Endometrium (tissue), 2 donors: ENCODE measurements at regions not wholly inside any gene's neighbourhood (a gene's known extent, or its start where the extent isn't known, plus 50 kb on each side); places are given as distances from the start of the nearest gene placed in this dataset.

Experiments
- FAIRE-seq: peaks from 2 replicates; lab custom pipeline; 2012; peaks lifted over from hg19 to GRCh38; lab: Jason Lieb, UNC
- donor health status: control.
- donor health status: control.

GRCh38 chr19:28405346-28405742 is 807.6 kb downstream of the UQCRFS1 start:
- no peak for FAIRE-seq

GRCh38 chr19:28404472-28404871 is 808.5 kb downstream of the UQCRFS1 start:
- FAIRE-seq: no peak

GRCh38 chr19:28403690-28404089 is 809.3 kb downstream of the UQCRFS1 start:
- FAIRE-seq: no peak

DNA sequence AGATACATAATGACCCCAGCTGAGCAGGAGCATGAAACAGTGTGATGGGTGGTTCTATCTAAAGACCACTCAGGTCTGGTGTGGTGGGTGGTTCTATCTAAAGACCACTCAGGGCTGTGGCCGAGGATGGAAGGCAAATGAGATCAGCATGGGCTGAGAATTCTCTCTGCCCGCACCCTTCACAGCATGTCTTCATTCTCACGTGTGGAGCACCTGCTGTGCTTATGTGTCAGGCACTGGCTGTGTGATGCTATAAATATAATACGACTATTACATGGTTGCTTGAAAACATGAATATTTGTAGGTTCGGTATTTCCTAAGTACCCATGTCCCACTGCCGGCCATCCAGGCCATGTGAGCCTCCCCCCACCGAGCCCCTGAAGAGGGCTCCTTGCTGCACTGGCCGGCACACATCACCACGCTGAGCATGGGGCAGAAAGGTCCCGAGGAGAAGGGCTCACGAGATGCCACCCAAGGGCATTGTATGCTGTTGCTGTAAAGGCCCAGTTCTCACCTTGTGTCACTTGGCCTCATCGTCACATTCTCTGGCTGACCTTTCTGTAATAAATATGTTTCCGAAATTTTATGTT is 810.2 kb downstream of the UQCRFS1 start:
- no peak for FAIRE-seq

DNA sequence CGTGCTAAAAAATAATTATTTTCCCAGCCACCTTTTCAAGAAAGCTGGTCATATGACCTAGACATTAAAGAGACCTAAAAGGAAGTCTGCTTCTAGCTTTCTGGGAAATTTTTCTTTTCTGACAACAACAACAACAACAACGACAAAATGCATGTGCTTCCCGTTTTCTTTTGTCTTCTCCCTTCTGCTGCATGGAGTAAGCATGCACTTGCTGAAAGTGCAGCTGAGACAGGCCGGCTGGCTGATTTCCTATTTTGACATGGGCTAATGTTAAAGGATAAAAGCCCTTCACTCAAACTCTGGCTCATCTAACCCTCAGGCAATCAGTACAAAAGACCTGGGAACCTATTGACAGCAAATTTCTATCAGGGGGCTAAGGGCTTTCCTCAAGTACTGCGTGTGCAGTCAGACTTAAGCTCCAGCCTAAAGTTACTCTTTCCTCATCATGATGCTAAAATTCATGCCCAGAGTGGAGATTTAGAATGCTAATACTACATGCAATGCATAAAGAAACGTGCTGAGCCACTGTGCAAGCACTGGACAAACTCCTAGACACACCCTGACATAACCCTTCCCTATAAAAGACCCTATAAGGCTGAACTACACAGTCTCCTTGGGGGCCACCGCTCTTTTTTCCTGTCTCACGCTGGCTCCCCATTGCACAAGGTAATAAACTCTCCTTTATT is 811.1 kb downstream of the UQCRFS1 start:
- FAIRE-seq: no peak

GRCh38 chr19:28400953-28401671 is 811.8 kb downstream of the UQCRFS1 start:
- no peak for FAIRE-seq

DNA sequence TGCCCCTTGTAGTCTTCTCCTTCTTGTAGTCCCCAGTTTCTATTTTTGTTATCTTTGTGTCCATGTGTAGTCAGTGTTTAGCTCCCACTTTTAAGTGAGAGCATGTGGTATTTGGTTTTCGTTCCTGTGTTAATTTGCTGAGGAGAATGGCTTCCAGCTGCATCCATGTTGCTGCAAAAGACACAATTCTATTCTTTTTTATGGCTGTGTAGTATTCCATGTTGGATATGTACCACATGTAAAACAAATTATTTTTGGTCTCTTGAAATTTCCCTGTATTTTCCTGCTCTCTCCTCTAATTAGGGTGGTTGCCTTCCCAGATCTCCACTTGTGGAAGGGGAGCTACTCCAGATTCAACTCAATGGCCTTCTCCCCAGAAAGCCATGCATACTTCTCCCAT is 813.8 kb downstream of the UQCRFS1 start:
- FAIRE-seq: no peak

DNA sequence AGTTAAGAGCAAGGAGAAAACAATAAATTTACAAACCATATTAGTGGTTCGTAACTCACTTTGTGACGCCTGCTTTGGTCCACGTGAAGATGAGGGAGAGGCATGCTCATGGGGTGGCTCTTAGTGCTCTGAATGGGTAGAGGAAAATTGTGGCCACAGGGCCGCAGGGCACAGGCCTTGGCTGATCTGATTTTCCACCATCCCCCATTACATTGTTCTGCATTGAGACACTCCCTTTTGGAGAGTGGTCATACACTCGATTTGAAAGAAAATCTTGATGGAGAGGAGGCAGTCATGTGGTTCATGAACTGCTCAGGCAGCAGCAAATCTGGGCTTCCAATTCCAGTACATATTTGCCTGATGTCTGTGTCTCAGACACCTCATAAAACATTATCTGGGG is 815.2 kb downstream of the UQCRFS1 start:
- FAIRE-seq: no peak

GRCh38 chr19:28397306-28397705 is 815.6 kb downstream of the UQCRFS1 start:
- FAIRE-seq: no peak

DNA sequence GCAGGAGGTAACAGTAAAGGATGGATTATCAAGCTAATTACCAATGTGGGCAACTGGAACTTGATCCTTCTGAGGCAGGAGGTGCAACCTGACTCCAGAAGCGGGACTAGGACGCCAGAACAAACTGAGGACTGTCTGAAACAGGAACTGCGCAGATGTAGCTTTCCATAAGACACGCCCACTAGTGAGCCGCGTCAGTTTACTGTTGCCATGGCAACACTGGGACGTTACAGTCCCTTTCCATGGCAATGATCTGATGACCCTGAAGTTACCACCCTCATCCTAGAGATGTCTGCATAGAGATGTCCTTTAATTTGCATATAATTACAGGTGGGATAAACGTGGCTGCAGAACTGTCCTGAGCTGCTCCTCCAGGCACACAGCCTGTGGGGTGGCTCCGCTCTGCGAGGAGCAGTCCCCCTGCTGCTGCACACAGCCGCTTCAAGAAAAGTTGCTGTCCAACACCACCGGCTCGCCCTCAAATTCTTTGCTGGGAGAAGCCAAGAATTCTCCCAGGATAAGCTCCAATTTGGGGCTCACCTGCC is 816.6 kb downstream of the UQCRFS1 start:
- no peak for FAIRE-seq

DNA sequence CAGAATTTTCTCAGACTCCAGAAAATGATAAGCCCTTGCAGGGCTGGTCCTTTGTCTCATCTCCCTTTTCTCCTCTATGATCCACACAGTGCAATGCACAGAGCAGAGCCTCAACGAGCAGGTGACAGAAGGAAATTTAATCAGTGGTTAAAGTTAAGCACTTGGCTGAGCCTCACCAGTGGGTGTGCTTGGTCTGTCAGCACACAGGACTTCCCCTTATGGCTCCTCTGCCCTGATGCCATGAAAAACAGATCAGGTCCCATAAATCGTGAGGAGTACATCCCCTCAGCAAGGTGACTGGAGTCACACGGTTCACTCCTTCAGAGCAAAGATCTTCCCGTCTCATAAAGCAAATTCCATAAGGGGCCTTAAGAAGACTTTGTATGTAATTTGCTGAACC is 818.2 kb downstream of the UQCRFS1 start:
- FAIRE-seq: no peak

GRCh38 chr19:28393574-28394336 is 819.2 kb downstream of the UQCRFS1 start:
- no peak for FAIRE-seq

GRCh38 chr19:28388988-28389387 is 824.0 kb downstream of the UQCRFS1 start:
- FAIRE-seq: no peak

DNA sequence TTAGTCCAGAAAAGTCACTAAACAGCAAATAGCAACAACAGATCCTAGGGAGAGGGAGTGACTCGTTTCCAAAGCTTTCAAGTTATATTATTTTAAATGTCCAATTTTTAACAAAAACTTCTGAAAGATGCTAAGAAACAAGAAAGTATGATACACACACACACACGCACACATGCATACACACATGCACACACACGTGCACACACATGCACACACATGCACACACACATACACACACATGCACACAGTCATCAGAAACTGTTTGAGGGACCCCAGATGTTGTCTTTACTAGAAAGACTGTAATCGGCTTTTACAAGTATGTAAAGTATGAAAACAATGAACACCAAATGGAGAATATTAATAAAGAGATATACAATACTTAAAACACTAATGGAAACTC is 825.4 kb downstream of the UQCRFS1 start:
- no peak for FAIRE-seq

GRCh38 chr19:28386470-28386869 is 826.5 kb downstream of the UQCRFS1 start:
- FAIRE-seq: no peak

DNA sequence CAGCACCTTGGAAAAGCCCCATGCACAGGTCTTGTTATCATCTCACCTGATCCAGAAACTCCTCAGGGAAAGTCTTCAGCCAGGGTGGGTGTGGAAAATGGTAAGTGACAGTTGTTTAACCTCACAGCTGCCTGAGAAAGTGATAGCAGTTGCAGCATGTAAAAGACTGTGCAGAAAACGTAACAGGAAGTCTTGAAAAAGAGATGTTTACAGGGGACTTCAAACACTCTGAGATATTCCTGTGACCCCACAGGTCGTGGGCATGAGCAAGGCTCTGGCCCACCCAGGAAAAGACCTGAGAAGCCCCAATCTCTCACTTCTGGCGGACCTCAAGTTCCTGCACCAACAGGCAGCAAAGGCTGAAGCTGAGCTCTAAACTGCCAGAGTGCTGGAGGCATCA is 826.9 kb downstream of the UQCRFS1 start:
- FAIRE-seq: no peak

- no peak for FAIRE-seq
Observed at GRCh38 chr19:28377077-28377476, 835.9 kb downstream of the UQCRFS1 start.

DNA sequence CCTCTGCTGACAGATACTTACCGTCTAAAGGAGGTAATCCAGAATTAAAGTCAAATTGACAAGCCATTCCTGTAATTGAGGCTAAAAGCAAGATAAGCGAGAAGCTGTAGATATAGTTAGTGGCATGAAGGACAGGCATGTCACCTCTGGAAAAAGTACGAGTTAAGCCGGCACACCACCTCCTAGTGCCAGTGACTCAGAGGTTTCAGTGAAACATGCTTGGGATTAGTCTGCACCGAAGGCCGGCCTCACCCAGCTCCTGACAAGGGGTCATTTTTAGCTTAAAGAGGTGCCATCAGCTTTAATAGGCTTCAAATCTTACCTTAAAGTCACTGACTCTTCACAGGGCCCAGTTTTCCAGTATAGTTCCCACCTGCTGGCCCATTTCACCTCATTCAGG is 838.0 kb downstream of the UQCRFS1 start:
- FAIRE-seq: no peak

- FAIRE-seq: no peak
Observed at GRCh38 chr19:28372576-28373247, 840.2 kb downstream of the UQCRFS1 start.

GRCh38 chr19:28367146-28367545 is 845.8 kb downstream of the UQCRFS1 start:
- no peak for FAIRE-seq

DNA sequence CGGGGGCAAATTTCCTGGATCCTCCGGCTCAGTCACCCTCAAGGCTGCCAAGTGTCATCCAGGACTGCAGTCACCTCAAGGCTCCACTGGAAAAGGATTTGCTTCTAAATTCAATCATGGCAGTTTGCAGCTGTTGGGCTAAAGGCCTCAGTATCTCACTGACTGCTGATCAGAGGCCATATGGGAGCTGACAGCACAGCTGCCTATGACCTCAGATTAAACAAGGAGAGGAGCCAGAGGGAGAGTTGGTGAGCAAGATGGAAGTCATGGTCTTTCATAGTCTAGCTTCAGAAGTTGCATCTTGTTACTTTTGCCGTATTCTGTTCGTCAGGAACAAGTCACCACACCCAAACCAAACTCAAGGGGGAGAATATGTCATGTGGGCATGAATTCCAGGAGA is 849.7 kb downstream of the UQCRFS1 start:
- no peak for FAIRE-seq
